ENCODE measurements at regions not wholly inside any gene's neighbourhood (a gene's known extent, or its start where the extent isn't known, plus 50 kb on each side); places are given as distances from the start of the nearest gene placed in this dataset.

GRCh38 chr4:117326091-117326490 is 240.7 kb upstream of the TRAM1L1 start:
- DNase-seq (ENCODE audit: low read depth) = no peak

DNA sequence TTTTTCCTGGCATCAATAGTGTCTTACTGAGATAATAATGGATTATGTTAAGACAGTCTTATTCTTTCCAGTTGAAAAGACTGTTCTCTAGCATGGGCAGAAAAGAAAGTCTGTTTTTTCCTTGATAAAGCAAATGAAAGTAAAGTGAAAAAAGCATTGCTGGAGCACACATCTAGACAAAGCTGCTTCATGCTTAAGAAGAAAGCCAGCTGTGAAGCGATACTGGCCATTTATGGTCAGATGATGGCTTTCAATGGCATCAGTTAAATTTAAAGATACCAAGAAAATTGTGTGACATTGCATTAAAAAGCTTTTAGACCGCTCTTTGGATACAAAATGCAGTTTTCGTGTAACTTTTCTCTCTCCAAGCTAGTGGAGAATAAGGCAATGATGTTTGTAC is 242.1 kb upstream of the TRAM1L1 start:
- DNase-seq (ENCODE audit: low read depth) = no peak

DNA sequence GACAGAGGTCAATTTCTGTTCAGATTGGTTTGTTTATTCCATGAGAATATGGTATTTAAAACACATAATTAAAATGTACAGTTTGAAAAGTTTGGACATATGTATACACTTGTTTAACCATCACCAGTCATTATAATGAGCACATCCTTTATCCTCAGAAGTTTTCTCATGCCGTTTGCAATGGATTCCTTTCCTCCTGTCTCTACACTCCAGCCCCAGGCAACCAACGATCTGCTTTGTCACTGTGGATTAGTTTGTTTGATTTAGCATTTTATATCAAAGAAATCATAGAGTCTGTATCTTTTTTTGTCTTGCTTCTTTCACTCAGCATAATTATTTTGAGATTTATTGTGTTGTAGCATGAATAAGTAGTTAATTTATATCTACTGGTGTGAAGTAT is 243.0 kb upstream of the TRAM1L1 start:
- no peak for DNase-seq (ENCODE audit: low read depth)

GRCh38 chr4:117331817-117332216 is 246.4 kb upstream of the TRAM1L1 start:
- DNase-seq (ENCODE audit: low read depth) = no peak

DNA sequence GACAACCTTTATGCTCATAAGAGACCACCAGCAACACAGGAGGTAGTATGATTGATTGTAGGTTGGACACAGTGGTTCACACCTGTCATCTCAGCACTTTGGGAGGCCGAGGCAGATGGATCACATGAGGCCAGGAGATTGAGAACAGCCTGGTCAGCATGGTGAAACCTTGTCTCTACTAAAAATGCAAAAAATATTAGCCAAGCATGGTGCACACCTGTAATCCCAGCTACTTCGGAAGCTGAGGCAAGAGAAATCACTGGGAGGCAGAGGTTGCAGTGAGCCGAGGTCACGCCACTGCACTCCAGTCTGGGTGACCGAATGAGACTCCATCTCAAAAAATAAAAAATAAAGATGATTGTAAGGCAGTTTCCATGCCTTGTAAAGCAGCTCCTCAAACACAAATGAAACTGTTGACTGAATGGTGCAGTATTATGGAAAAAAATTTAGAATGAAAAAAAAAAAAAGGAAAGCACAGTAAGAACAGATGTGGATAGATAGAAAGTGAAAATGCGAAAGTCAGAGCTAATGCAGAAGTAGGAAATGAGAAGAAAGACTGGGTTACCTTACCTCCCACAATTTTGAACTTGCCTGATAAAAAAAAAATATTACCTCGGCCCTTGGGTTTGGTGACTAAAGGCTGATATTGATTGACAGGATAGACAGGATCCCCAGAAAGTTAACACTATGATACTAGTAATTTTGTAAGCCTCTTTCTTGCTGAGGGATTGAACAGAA is 249.2 kb upstream of the TRAM1L1 start:
- DNase-seq (ENCODE audit: low read depth) = no peak

DNA sequence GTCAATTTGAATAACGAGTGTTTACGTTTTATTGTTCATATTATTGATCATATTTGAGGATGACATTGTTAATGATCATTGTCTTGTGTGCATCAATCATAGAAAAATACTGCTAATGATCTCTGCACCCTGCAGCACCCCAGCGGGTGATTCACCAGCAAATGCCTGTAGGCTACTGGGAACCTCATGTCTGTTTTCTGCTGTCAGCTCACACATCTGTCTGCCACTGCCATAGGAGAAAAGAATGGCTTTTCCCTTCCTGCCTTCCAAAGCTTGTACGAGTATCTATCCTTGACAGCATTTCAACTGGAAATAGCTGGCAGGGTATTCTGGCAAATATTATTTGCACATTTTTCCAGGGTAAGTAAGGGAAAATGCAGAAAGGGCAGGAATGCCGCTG is 272.1 kb upstream of the TRAM1L1 start:
- no peak for DNase-seq (ENCODE audit: low read depth)

GRCh38 chr4:117357866-117358265 is 272.5 kb upstream of the TRAM1L1 start:
- DNase-seq (ENCODE audit: low read depth) = no peak

DNA sequence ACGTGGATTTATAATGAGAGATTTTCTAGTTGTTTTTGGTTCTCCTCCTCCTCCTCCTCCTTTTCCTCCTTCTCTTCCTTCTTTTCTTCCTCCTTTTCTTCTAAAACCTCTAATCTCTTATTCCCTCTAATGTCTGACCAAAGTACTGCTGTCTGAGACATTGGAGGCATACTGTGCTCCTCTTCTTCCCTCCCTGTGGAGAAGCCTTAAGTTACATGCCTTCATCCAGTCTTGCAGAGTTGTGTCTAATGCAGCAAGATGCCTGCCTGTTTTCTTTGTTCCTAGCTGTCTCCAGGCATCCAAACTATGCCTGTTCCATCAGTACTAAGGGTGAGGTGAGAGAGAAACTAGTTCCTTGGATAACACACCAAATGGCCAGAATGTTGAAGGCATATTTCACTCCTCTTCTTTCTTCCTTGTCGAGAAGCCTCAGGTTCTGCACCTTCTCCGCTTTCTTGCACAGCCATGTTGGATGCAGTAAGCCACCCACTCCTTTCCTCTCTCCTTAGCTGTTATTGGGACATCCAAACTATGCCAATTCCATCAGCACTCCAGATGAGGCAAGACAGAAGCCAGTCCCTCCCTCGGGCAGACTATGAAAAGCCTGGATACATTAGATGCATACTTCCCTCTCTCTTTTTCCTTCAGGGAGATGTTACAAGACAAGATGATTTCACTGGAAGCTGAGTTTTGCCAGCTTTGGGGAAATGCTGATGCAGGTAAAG is 285.7 kb upstream of the TRAM1L1 start:
- no peak for DNase-seq (ENCODE audit: low read depth)

DNA sequence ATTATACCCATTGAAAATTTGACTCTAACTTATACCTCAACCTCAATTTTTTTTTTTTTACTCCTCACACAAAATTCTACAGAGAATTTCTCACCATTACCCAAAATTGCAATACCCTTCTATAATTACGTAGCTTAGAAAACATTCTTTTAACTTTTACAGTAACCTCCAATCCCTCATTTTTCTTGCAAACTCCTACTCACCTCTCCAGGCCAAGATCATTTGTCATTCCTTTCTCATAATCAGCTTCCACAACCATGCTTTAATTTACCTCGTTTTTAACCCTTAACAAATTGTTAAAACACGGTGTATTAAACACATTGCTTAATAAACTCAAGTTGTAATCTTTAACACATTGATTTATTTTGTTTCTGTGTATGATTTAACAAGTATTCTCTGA is 289.7 kb upstream of the TRAM1L1 start:
- no peak for DNase-seq (ENCODE audit: low read depth)

GRCh38 chr4:117376692-117377091 is 291.3 kb upstream of the TRAM1L1 start:
- no peak for DNase-seq (ENCODE audit: low read depth)

- DNase-seq (ENCODE audit: low read depth) = no peak
These were observed 293.6 kb upstream of the TRAM1L1 start for GRCh38 chr4:117378942-117379341.

GRCh38 chr4:117383468-117383867 is 298.1 kb upstream of the TRAM1L1 start:
- no peak for DNase-seq (ENCODE audit: low read depth)

GRCh38 chr4:117385526-117385925 is 300.1 kb upstream of the TRAM1L1 start:
- DNase-seq (ENCODE audit: low read depth) = no peak

DNA sequence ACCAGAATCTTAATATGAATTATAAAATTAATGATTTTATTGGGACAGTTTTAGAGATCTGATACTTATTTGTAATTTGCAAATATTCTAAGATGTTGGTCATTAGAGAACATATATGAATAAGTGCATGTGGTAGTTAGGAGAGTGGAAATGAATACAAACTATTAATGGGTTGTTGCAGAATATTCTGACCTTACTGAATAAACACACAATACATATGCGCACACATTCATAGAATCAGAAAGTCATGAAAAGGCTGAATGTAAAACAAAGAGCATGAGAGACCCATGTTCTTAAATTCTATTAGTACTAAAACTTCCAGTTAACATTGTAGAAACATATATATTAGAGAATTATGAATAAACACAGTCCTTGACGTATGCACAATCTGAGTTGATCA is 301.7 kb upstream of the TRAM1L1 start:
- no peak for DNase-seq (ENCODE audit: low read depth)

DNA sequence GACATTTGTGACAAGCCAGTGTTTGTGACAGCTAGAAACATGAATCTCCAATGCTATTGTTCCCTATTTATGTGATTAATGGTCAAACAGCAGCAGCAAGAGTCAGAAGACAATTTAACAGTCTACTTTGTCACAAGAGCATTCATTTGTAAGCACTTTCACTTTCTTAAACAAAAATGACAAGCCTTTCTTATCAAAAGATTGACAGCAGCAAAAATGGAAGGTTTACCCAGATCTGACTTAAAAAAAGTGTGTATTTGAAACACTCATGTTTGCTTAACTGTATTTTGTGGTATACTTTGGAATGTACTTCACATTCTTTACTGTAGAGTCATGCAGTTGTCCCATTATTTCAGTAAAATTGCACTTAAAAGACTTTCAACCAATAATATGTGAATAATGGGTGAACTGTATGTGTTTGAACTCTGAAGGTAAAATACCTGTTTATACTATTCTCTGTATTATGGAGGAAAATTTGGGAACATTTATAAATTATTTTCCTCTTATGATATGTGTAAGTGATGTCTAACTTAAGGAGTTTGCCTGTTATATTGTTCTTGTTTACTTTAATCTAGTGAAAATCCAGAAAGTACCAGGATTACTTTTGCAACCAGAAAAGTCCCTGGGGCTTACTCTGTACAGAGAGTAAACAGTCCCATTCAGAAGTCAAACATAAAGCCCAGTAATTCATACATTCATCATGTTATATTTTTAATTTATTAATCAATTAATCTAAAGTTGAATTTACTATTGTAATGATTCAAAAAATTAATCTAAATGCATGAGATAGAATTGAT is 314.9 kb upstream of the TRAM1L1 start:
- DNase-seq (ENCODE audit: low read depth) = no peak

- DNase-seq (ENCODE audit: low read depth) = no peak
These were observed 327.3 kb upstream of the TRAM1L1 start for GRCh38 chr4:117412661-117413060.

GRCh38 chr4:117417856-117418255 is 332.5 kb upstream of the TRAM1L1 start:
- DNase-seq (ENCODE audit: low read depth) = no peak

DNA sequence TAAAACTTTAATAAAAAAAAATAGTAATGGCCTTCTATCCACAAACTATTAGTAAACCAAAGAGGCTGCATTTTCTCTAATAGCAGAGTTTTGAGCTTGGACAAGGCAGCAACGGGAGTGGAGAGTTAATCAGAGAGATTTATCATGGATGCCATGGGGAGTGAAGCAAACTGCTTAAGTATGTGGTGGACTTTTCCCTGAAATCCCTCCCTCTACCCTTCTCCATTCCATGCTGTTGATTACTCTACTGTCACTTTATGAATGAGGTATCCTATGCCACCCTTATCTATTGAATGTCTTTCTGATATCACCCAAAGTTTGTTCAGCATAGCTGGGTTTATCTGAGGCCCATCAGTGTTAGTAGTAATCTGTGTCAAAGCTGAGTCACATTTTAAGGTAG is 335.6 kb upstream of the TRAM1L1 start:
- no peak for DNase-seq (ENCODE audit: low read depth)

DNA sequence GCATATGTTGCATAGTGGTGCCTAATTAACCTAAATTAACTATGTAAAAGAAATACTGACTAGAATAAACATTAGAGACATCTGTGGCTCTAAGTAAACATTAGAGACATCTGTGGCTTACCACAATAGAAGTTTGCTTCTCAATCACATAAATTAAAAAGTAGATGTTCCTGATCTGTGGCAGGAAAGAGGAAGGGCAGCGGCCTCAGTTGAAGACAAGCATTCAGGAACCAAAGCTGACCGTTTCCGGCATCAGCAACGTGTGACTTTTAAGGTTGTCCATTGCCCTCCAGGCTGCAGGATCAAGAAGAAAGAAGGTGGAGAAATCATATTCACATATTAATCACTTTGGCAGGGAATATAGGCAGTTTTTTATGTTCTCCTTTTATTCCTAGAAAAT is 336.3 kb upstream of the TRAM1L1 start:
- no peak for DNase-seq (ENCODE audit: low read depth)

GRCh38 chr4:117422297-117422696 is 336.9 kb upstream of the TRAM1L1 start:
- DNase-seq (ENCODE audit: low read depth) = no peak

DNA sequence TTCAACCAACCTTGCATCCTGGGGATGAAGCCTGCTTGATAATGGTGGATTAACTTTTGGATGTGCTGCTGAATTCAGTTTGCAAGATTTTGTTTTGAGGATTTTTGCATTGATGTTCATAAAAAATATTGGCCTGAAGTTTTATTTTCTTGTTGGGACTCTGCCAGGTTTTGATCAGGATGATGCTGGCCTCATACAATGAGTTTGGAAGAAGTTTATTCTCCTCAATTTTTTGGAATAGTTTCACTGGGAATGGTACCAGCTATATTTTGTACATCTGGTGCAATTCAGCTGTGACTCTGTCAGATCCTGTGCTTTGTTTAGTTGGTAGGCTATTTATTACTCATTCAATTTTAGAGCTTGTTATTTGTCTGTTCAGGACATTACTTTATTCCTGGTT is 340.3 kb upstream of the TRAM1L1 start:
- no peak for DNase-seq (ENCODE audit: low read depth)

GRCh38 chr4:117428536-117428935 is 343.2 kb upstream of the TRAM1L1 start:
- no peak for DNase-seq (ENCODE audit: low read depth)

DNA sequence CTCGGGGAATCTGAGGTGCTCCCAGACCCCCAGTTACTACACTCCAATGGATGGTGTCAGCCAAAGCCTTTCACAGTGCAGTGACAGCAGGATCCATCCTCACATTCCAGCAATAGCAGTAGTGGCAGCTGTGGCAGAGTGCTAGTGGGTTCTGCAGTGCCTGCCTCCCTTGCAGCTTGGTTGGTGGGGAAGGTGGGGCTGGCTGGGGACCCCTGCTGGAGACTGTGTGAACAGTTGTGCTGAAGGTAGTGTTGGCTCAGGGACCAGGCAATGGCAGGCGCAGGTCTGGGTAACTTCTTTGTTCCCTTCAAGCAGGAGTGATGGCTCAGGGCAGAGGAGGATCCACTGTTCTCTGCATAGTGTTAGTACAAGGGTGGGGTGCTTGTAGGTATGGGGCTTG is 343.7 kb upstream of the TRAM1L1 start:
- no peak for DNase-seq (ENCODE audit: low read depth)
